CD1c-positive myeloid dendritic cell (primary cell): ENCODE measurements at regions not wholly inside any gene's neighbourhood (a gene's known extent, or its start where the extent isn't known, plus 50 kb on each side); places are given as distances from the start of the nearest gene placed in this dataset.
"Not testable (repeated sequence)": the region's sequence is repeated elsewhere in the genome, so short reads cannot be mapped to it uniquely, and the experiment has no call there.

ENCODE experiments used
- DNase-seq: peaks from one replicate; pipeline ENCODE4 v3.0.0-alpha.2; 2016; ENCODE audit errors: extremely low spot score

DNA sequence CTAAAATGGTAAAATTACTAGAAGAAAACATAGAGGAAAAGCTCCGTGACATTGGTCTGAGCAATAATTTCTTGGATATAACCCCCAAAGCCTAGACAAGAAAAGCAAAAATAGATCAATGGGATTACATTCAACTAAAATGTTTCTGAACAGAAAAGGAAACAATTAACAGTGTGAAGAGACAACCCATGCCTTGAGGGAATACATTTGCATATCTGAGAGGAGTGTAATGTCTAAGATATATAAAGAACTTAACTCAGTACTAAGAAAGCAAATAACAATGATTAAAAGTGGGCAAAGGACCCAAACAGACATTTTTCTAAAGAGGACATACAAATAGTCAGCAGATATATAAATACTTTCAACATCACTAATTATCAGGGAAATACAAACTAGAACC lies 206.2 kb downstream of the VAPA start:
- DNase-seq, result no peak

DNA sequence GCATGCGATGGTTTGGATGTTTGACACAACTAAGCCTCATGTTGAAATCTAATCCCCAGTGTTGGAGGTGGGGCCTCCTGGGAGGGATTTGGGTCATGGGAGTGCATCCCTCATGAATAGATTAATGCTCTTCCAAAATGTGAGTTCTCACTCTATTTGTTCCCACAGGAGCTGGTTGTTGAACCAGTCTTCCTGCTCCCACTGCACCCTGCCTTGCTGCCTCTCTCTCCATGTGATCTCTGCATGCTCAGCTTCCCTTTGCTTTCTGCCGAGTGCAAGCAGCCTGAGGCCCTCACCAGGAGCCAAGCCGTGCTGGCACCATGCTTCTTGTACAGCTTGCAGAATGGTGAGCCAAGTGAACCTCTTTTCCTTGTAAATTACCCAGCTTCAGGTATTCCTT lies 206.8 kb downstream of the VAPA start:
- DNase-seq, result no peak

DNA sequence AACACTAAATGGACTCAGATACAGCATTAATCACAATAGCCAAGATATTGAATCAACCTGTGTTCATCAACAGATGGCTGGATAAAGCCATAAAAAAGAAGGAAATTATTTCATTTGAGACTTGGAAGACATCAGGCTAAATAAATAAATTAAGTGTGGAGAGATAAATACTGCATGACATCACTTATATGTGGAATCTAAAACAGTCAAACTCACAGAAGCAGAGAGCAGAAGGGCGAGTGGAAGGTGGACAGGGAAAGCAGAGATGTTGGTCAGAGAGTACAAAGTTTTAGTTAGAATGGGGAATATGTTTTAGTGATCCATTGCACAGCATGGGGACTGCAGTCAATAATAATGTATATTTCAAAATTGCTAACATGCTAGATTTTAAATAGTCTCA lies 207.2 kb downstream of the VAPA start:
- no peak for DNase-seq

DNA sequence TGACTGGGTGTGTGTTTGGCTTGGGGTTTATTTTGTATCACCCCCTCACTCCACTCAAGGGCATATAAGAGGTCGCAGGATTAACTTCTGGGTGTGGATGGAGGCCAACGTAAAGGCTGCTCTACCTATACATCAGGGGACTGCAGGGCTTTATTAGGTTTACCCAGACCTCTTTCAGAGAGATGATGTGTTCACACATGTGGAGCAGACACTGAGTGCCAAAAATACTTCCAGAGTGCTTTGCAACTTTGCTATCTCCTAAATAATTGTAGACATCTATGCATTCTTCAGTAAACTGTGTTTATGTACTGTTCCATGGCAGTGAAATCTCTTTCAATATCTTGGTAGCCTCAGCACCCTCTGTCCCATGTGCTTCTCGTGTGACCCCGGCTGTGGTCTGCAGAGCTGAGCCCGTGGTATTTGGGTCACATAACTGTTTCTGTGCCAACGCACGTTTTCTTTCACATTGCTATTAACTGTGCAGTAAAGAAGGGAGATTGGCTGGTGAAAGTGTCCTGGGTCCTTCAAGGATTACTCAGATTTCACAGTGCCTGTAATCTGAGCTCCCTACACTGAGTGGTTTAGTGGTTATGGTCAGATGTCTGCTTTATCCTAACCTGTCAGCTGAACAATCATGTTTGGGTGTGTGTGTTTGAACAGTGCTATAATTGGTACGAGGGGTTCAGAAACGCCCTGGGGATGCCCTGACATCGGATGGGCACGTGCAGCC lies 208.1 kb downstream of the VAPA start:
- DNase-seq, result no peak

DNA sequence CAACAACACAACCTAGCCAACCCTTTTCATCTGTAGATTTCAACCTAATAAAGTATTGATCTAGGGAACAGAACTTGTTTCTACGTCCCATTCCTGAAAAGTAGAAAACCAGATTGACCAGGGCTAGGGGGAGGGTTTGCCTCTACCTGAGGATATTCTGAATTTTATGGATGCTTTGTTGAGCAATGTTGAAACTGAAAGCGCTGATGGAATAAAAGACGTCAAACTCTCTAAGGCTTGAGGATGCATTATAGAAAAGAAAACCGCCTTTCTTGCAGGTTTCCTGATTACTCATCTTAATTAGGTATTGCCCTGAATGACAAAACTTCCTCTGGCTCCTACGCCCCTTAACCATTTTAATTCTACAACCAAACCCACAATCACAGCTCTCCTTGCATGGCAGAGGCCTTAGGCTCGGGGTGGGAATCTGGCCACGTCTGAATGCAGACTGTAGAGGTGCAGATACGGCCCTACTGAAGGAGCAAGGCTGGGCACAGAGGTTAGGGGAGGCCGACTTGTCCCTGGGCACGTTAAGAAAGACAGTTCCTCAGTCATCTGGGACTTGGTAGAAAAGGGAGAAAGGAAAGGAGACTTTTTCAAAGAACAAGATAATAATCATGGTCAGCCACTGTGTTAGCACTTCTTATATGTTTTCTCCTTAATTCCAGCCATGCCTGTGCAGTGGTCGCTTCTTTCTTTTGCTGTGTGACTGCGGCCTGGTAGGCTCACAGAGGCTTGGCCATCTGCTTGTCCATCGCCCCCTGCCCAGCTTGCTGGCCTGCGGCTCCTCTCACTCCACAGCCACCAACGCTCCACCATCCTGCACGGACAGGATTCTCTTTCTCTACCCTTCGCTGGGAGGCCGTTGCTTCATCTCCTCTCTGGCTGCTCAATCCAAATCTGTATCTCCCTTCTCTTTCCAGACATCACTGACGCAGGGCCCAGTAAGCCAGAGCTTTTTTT lies 209.5 kb downstream of the VAPA start:
- peak; percentile 30 for DNase-seq

DNA sequence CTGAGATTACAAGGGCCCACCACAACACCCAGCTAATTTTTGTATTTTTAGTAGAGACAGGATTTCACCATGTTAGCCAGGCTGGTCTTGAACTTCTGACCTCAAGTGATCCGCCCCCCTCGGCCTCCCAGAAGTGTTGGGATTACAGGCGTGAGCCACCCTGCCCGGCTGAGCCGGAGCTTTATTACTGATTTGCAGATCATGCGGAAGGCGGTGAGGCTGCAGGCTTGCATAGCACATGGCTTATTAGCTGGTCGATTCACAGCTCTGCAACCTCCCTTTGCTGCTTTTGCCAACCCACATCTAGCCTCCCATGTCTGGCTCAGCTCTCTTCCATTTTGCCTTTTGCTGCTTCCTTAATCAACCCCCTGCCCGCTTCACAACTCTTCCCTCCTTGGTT lies 210.3 kb downstream of the VAPA start:
- DNase-seq, result no peak

DNA sequence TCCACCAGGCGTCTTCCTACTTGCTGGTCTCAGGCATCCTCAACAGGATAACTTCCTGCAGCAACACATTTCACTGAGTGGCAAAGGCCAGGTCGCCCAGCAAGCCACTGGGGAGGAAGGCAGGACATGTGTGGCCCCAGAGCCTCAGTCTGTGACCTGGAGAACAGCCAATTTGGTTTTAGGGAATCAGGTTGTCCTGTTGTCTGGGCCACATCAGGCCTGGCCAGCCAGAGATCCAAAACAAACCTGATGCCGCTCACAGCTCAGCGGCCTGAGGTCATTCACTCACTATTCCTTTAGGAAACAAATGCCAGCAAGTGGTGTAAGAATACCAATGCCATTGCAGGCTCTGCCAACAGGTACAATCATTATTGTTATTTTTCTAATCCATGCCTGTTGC lies 210.7 kb downstream of the VAPA start:
- no peak for DNase-seq

DNA sequence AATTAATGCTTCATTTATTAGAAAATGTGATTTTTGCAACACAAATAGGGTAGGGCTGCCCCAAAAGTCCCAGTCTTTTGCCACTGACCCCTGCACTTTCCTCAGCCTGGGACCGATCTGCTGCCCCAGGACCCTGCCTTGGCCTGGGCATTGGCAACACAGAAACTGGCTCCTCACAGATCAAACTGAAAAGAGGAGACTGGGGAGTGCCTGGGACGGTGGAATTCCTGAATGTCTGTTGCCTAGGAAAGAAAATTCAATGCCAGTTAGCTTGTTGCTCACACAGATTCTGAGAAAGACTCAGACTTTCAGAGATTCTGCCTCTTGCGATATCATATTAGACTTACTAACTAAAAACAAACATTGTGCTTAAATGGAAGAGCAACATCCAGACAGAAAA lies 211.2 kb downstream of the VAPA start:
- no peak for DNase-seq

DNA sequence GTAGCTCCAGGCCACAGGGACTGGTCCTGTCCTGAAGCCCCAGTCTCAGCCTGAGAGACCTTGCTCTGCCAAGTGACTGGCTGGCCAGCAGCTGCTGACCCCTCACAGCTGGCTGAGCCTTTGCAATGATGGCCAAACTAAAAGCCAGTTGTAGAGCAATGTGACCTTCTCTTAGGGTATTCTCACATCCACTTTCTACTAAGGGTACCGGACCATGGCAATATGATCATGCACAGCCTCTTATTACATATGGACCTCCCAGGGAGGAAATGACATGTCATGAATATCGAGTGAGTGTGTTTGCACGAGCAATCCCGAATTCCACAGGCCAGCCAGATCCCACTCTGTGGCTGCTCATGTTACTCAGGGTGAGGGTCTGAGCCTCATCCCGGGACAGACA lies 213.9 kb downstream of the VAPA start:
- no peak for DNase-seq

DNA sequence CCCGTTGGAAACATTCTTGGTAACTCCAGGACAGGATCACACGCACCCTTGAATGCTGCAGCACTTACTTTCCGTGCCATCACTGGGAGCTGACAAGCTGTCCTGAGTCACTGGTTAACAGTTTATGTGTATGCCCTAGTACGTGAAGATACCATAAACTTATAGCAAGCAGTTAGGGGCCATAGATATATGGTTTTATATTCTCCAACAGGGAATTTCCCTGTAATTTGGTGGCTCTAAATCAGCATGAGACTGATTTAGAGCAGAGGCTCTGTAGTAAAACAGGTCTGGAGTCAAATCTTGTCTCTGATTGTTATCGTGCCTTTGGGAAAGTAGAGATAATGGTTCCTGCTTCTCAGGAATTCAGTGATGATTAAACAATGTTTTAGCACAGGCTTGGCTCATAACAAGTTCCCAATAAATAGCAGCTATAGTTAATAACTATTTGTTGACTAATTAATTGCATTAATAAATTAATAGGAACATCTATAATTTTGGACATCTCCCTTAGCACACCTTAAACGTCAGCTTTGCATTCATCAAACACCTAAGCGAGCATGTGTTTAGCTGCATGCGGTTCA lies 215.2 kb downstream of the VAPA start:
- DNase-seq, result no peak

DNA sequence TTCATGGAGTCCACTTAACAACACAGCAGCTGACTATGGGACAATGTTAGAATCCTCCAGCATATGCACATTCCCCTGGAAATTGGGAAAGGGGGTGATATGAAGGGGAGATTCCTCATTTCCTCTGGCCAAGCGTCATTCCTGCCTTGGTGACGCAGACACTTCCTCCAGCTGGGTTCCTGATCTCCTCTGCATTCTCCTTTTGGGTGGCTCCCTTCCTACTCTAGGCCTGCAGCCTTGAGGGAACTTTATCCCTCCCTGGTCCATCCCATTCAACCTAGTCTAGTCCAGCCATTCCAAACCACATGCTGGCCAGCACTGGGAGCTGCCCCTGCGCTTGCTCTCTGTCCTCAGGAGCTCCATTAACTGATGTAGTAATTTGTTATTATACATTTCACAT lies 216.8 kb downstream of the VAPA start:
- DNase-seq, result peak; percentile 45

DNA sequence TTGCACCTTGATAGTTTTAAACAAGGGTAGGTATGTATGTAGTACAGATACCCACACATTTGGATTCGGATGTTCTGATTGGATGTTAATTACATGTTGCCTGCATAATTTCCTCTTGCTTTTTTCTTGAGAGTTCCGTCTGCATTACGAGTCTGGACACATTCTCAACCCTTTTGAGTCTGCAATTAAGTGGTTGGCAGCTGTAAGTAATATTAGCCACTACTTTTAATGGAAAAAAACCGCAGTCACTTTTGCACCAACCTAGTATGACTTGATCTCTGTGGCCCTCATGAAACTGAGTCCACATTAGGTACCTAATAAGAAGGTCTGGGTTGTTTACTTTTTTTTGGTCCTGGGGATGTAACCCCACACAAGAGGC lies 217.3 kb downstream of the VAPA start:
- DNase-seq, result no peak

DNA sequence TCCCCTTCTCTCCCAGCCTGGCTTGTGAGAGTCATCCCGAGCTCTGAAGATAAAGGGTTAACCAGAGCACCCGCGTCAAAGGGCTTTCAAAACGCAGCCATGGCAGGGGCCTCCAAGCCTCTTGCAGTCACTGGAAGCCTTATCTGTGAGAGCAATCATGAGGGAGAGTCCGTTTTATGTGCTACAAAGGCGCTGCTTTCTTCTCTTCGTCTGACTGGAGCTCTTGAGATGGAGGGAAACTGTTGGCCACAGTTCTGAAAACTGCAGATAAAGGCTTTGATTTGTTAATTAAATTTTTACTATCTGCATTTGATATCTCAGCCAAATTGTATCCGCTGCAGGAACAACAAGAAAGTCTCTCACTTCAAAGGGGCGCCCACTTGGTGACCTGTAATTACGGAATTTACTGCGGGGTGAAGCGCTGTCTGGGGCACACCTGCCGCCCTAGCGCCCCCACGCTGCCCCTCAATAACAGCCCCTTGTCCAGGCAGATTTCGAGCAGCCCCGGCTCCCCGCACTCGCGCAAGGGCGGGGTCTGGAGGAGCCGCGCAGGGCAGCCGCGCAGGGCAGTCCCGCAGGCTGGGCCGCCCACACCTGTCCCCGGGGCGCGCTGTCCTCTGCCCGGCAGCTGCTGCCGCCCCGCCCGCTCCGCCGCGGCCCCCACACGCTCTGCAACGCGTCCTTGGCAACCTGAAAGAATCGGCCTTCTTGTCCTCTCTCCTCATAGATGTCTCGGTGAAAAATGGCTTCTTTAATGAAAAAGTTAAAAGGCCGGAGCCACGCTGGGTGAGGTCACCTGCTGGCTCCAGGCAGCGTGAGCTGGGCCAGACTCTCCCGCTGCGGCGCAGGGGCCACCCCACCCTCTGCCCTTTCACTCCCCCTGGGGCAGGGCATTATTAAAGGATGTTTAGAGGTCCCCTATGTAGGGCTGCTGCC lies 217.9 kb downstream of the VAPA start:
- peak; percentile 47 for DNase-seq

DNA sequence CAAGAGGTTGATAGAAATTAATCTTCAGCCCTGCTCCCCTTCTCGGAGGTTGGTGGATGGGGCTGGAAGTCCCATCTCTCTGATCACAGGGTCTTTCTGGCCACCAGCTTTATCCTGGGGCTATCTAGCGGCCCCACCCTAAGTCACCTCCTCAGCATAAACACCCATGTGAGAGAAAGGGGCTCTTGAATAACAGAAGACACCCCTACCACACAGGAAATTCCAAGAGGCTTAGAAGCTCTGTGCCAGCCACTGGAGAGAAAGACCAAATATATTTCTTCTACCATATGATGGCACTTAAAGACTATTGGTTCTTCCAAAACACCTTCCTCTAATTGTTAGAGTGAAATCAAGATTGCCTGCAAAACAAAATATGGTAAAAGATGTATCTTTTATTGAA lies 219.7 kb downstream of the VAPA start:
- DNase-seq, result no peak

DNA sequence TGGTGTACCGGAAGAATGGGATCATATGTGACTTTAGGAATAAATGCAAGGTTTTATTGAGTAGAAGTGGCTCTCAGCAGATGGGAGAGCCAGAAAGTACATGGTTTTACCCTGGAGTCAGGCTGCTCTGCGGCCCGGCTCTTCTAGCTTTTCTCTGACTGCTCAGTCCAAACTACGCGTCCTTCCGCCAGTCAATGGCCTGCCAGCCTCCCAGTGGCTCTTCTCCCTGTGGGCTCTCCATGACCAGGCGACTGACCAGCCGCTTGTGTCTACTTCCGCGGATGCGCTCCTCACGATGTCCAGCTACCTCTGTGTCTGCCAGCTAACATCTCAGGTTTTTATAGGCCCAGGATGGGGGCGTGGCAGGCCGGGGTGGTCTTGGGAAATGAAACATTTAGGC lies 220.4 kb downstream of the VAPA start:
- DNase-seq, result no peak

DNA sequence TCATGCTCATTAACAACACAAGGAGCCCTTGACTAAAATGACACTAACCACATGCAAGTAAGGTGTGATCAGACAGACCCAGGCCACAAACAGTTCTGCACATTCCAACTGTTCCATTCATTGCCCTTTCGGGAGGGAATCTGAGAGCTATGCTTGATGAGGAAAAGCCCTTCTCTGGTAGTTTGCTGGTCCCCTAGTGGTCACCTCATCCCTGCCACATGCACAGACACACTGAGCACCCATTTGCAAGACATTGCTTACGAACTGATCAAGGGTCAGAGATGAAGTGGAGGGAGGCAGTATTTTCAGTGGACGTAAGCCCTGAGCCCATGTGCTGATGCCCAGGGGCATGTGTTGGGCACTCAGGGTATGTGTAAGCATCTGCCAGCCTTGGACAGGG lies 220.9 kb downstream of the VAPA start:
- not testable (repeated sequence) for DNase-seq

DNA sequence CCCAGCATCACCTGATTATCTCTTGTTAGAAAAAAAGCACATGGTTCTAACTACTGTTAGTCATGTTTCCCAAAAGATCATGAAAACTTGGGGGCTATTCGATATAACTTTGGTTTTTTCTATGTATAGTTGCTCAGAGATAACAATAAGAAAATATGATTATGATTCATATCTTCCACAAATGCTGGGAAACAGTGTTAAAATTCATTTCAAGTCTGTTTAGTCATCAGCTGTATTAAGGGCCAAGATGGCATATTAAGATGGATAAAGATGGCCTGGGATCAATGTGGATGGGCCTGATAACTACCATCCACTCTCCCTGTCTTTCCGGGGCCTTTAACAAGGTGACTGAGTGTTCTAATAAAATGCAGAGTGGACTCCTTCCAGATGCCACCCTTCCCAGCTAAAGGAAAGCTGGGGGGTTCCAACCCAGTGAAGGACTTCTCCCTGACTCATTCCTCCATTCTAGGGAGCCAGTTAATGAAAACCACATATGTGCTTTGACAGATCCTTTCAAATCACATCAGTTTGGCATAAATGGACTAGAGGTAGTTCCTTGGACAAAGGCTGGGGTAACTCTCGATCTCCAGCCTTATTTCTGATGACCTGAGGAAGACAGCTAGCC lies 221.6 kb downstream of the VAPA start:
- no peak for DNase-seq

DNA sequence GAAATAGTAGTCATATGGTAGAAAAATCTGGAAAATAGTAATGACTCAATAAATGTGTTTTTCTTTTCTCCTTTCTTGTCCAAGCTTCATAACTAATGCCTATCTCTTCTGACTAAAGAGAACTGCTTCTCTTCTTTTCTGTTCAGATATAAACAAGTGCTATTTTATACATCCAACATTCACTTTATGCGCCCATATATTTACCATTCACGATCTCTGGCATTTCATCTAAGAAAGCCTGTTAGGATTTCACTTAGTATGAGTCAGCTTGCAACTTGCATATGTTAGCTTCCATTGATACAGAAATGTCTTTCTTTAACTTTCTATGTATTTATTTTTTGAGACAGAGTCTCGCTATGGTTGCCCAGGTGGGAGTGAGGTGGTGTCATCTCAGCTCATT lies 224.9 kb downstream of the VAPA start:
- no peak for DNase-seq

DNA sequence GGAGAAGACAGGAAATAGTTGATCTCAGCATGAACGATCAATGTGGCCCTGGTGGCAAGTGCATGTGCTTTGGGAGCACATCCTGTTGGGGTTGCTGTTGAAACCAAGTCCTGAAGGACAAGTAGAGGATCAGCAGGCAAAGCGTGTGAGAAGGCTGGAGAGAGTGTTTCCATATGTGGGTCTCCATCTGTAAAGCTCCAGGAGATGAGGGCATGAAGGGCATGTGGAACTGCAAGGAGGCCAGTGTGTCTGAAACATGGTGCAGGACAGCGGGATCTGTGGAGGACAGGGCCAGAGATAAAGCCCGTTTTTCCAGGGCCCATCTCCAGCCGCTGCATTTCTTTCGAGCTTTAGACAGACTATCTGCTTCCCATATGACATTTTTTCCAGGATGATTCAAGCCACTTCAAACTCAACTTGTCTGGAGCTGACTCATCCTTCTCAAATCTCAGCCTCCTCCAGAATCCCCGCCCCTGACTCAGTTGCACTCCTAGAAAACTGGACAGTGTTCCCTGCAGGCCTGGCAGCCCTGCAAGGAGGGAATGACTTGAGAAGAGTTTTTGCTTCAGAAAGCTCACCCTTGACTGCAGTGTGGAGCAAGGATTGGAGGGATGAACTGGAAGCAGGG lies 226.1 kb downstream of the VAPA start:
- no peak for DNase-seq

DNA sequence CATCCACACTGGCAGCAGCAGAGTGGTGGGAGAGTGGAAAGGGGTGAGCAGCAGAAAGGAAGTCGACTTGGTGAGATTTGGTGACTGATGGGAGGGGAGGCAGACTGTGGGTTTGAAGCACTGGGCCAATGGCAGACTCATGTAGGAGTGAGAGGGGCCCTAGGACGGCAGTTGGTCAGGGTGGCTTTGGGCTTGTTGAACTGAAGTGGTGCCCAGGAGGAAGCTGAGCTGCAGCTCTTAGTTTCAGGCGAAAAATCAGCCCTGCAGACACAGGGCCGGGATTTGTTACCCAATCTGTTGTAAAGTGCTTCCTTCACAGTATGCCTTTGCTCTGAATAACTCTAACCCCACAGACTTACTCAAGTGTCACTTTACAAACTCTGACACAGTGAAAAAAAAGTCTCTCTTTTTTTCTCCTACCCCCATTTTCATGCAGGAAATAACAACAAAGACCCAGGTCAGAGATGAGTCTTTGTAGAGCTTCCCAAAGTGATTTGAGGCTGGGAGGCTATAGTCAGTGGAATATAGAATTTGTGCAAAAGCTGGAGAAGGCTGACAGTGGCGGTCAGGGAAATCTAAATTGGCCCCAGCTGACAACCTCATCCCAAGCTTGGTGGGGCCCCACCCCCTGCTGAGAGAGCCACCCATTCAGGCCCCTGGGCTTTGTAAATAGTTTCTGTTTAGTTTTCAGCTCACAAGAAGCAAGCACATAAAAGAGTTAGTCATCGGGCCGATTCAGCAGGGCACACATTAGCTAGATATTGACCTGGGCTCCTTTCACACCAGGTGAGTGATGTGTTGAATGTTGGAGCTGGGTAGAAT lies 226.9 kb downstream of the VAPA start:
- peak; percentile 27 for DNase-seq
